ENCODE measurements at regions not wholly inside any gene's neighbourhood (a gene's known extent, or its start where the extent isn't known, plus 50 kb on each side); places are given as distances from the start of the nearest gene placed in this dataset.

DNA sequence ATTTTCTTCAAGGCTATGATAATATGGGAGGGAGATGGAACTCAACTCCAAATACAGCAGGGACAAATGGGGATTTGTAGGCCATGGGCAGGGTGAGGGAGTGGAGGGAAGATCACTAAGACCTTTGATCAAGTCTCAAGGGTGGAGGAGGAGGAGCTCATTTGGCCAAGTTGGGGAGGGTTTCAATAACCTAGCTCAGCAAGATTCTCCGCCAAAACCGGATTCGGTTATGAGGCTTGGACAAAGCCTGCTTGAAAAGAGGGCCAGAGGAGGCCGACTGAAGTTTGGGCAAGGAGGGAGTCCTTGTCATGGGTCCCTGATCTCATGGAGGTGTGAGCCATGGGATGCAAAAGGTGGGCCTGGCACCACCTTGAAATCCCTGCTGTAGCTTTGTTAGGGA is 68.8 kb downstream of the TSN start:
- TF ChIP-seq CTCF (IDR thresholded peaks at IDR 0.05; ENCODE audit: low read depth, low read length, poor library complexity, severe bottlenecking) (no peak), EZH2phosphoT487 (IDR thresholded peaks at IDR 0.05; ENCODE audit: borderline replicate concordance, low read length) (no peak)
